SH-SY5Y (cell line): ENCODE measurements at regions not wholly inside any gene's neighbourhood (a gene's known extent, or its start where the extent isn't known, plus 50 kb on each side); places are given as distances from the start of the nearest gene placed in this dataset.

ENCODE experiments used
- GATA2 ChIP-seq: IDR thresholded peaks from 2 replicates; pipeline ENCODE4 v1.6.1; 2011; ENCODE audit warnings: mild to moderate bottlenecking, low read depth, low read length
- GATA3 ChIP-seq: IDR thresholded peaks from 2 replicates; pipeline ENCODE4 v1.6.1; 2011; ENCODE audit warnings: low read depth, mild to moderate bottlenecking, low read length, moderate library complexity

DNA sequence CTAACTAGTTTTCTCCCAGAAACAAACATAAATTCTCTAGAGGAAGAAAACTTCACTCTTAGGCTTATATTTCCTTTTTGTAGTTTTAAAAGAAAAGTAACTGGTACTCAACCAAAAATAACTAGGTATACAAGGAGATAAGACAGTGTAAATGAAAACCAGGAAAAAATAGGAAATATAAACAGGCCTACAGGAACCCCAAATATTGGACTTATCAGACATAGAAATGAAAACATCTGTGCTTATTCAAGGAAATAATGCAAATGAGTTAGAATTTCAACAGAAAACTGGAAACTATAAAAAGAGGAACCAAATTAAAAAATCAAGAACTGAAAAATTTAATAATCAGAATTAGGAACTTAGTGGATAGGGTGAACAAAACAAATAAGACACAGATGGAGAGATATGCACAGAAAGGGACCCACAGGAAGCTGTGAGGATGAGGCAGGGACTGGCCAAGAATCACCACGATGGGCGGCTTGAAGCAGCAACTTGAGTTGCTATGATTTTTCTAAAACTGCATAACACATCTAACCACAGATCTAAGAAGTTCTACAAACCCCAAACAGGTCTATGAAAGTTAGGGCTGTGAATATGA is 67.5 kb upstream of the ACTRT2 start:
- TF ChIP-seq GATA2 = no peak
- TF ChIP-seq GATA3 = no peak
